H1 (cell line): ENCODE measurements at regions not wholly inside any gene's neighbourhood (a gene's known extent, or its start where the extent isn't known, plus 50 kb on each side); places are given as distances from the start of the nearest gene placed in this dataset.
A peak's percentile ranks its signal among the peaks of the same experiment; 100 is the strongest.

Source experiments
- CTCF ChIA-PET: fragments of 300-600 bp; sonication (Branson Sonifier 250); formaldehyde crosslinking; loops from one replicate; lab custom pipeline; 2021; ENCODE audit not compliant: partially characterized antibody; lab: Charles Lee
- POLR2A ChIA-PET: fragments of 300-600 bp; sonication (Branson Sonifier 250); formaldehyde crosslinking; loops from one replicate; lab custom pipeline; 2021; ENCODE audit warnings: inconsistent platforms; ENCODE audit not compliant: partially characterized antibody; lab: Charles Lee
- DNase-seq, 2 experiments: peaks; one replicate each; pipeline versions ENCODE4 v3.0.0 to v3.0.0-alpha.2; 2010 to 2022; ENCODE audit warnings: low spot score in 2 of 2, low read depth in 1 of 2, mixed read lengths in 1 of 2
- FAIRE-seq: peaks from 2 replicates; lab custom pipeline; 2011; peaks lifted over from hg19 to GRCh38; lab: Jason Lieb, UNC
- H2AFZ ChIP-seq: 2 replicates; pipeline ENCODE4 v1.8.1; 2012; ENCODE audit warnings: low read length, inconsistent platforms
- H2AK5ac ChIP-seq: 2 replicates; pipeline ENCODE4 v1.6.1; 2013; ENCODE audit warnings: low read depth, low read length
- H2BK120ac ChIP-seq: replicated peaks from 2 replicates; pipeline ENCODE3; 2013; ENCODE audit warnings: low read depth, low read length, inconsistent platforms
- H2BK12ac ChIP-seq: 2 replicates; pipeline ENCODE4 v1.6.1; 2013; ENCODE audit warnings: low read depth, low read length
- H2BK15ac ChIP-seq: 2 replicates; pipeline ENCODE4 v1.6.1; 2013; ENCODE audit warnings: low read length
- H2BK20ac ChIP-seq: 2 replicates; pipeline ENCODE4 v1.6.1; 2013; ENCODE audit warnings: low read length
- H2BK5ac ChIP-seq: 2 replicates; pipeline ENCODE4 v1.6.1; 2013; ENCODE audit warnings: low read depth, low read length
- H3K14ac ChIP-seq: 2 replicates; pipeline ENCODE4 v1.6.1; 2013; ENCODE audit warnings: inconsistent platforms; ENCODE audit not compliant: insufficient read length
- H3K18ac ChIP-seq: 2 replicates; pipeline ENCODE4 v1.6.1; 2013; ENCODE audit warnings: low read length; ENCODE audit errors: extremely low read depth
- H3K23ac ChIP-seq: 2 replicates; pipeline ENCODE4 v1.6.1; 2013; ENCODE audit warnings: inconsistent platforms; ENCODE audit not compliant: insufficient read length
- H3K23me2 ChIP-seq: 2 replicates; pipeline ENCODE4 v1.6.1; 2013; ENCODE audit warnings: low read depth, low read length
- H3K27ac ChIP-seq: 2 replicates; pipeline ENCODE4 v1.6.1; 2011; ENCODE audit warnings: low read depth, low read length, inconsistent platforms
- H3K27me3 ChIP-seq, 4 experiments: replicated peaks in 1 of 4; 1 replicate in 1 of 4; 2 replicates in 3 of 4; pipeline versions ENCODE4 v1.6.1 to v1.8.1; 2011 to 2013; ENCODE audit warnings: low read length in 3 of 4, mild to moderate bottlenecking in 3 of 4, inconsistent platforms in 2 of 4, mixed read lengths in 2 of 4, moderate library complexity in 1 of 4; ENCODE audit not compliant: control insufficient read depth in 3 of 4, insufficient read depth in 3 of 4; ENCODE audit errors: extremely low read depth in 1 of 4
- H3K36me3 ChIP-seq, 4 experiments: 2 replicates each; pipeline versions ENCODE4 v1.6.1 to v1.8.1; 2011 to 2013; ENCODE audit warnings: mild to moderate bottlenecking in 4 of 4, low read length in 3 of 4, moderate library complexity in 2 of 4, control low read depth in 1 of 4, inconsistent platforms in 1 of 4; ENCODE audit not compliant: insufficient read depth in 4 of 4, control insufficient read depth in 2 of 4
- H3K4ac ChIP-seq: replicated peaks from 2 replicates; pipeline ENCODE3; 2013; ENCODE audit warnings: low read length, low read depth, mixed read lengths, inconsistent platforms; ENCODE audit not compliant: insufficient read length
- H3K4me1 ChIP-seq, 4 experiments: replicated peaks in 1 of 4; 1 replicate in 1 of 4; 2 replicates in 3 of 4; pipeline versions ENCODE4 v1.6.1 to v1.8.1; 2011 to 2013; ENCODE audit warnings: low read length in 3 of 4, inconsistent platforms in 2 of 4, mixed read lengths in 1 of 4; ENCODE audit not compliant: insufficient read depth in 4 of 4, control insufficient read depth in 3 of 4
- H3K4me2 ChIP-seq, 2 experiments: 2 replicates each; pipeline versions ENCODE4 v1.6.1 to v1.8.1; 2011 to 2013; ENCODE audit warnings: low read depth in 2 of 2, low read length in 2 of 2, control low read depth in 1 of 2, inconsistent platforms in 1 of 2, mild to moderate bottlenecking in 1 of 2; ENCODE audit not compliant: insufficient read depth in 1 of 2
- H3K4me3 ChIP-seq, 4 experiments: fragments of 200-600, 300-600 bp in 1 of 4; sonication (generic), shearing (Covaris generic), sonication (Bioruptor Twin) in 1 of 4; 2 replicates each; pipeline versions ENCODE4 v1.5.1 to v1.8.1; 2011 to 2016; ENCODE audit warnings: low read length in 4 of 4, low read depth in 3 of 4, control low read depth in 2 of 4, inconsistent platforms in 2 of 4, mild to moderate bottlenecking in 2 of 4, mixed read lengths in 1 of 4, moderate library complexity in 1 of 4; ENCODE audit not compliant: insufficient read depth in 2 of 4; ENCODE audit errors: extremely low read depth in 1 of 4
- H3K56ac ChIP-seq: replicated peaks from 2 replicates; pipeline ENCODE3; 2013; ENCODE audit warnings: low read depth, mild to moderate bottlenecking, mixed read lengths, low read length, inconsistent platforms; ENCODE audit not compliant: insufficient read length
- H3K79me1 ChIP-seq: 2 replicates; pipeline ENCODE4 v1.6.1; 2013; ENCODE audit warnings: low read depth, low read length, control low read depth
- H3K79me2 ChIP-seq, 2 experiments: 2 replicates each; pipeline versions ENCODE4 v1.6.1 to v1.8.1; 2012 to 2013; ENCODE audit warnings: low read length in 2 of 2, mild to moderate bottlenecking in 2 of 2, inconsistent platforms in 1 of 2; ENCODE audit not compliant: insufficient read depth in 2 of 2, control insufficient read depth in 1 of 2
- H3K9ac ChIP-seq, 4 experiments: replicated peaks in 1 of 4; 1 replicate in 1 of 4; 2 replicates in 3 of 4; pipeline versions ENCODE4 v1.6.1 to v1.8.1; 2011 to 2013; ENCODE audit warnings: low read depth in 3 of 4, low read length in 3 of 4, control low read depth in 2 of 4, mild to moderate bottlenecking in 2 of 4, moderate library complexity in 2 of 4, inconsistent platforms in 1 of 4; ENCODE audit errors: extremely low read depth in 1 of 4
- H3K9me3 ChIP-seq, 2 experiments: 2 replicates each; pipeline versions ENCODE4 v1.6.1 to v1.8.1; 2012 to 2013; ENCODE audit warnings: mild to moderate bottlenecking in 2 of 2, moderate library complexity in 2 of 2, control low read depth in 1 of 2, inconsistent platforms in 1 of 2, low read depth in 1 of 2, low read length in 1 of 2, mixed read lengths in 1 of 2; ENCODE audit not compliant: insufficient read depth in 2 of 2
- H4K20me1 ChIP-seq, 2 experiments: replicated peaks in 1 of 2; 2 replicates each; pipeline versions ENCODE3 to v1.8.1; 2011 to 2013; ENCODE audit warnings: inconsistent platforms in 2 of 2, low read length in 2 of 2, mild to moderate bottlenecking in 1 of 2; ENCODE audit not compliant: insufficient read depth in 2 of 2, control insufficient read depth in 1 of 2
- H4K5ac ChIP-seq: 2 replicates; pipeline ENCODE4 v1.6.1; 2013; ENCODE audit warnings: low read length, low read depth, mixed read lengths, inconsistent platforms; ENCODE audit not compliant: insufficient read length
- H4K8ac ChIP-seq: 2 replicates; pipeline ENCODE4 v1.8.0; 2013; ENCODE audit warnings: mild to moderate bottlenecking, moderate library complexity, low read length, inconsistent platforms; ENCODE audit not compliant: insufficient read depth; ENCODE audit errors: extremely low read depth
- H4K91ac ChIP-seq: replicated peaks from 2 replicates; pipeline ENCODE3; 2013; ENCODE audit warnings: low read length, mixed read lengths, inconsistent platforms; ENCODE audit not compliant: insufficient read length
- CBX5 ChIP-seq: fragments of 300-800, 300-1000 bp; sonication (generic); IDR thresholded peaks from 2 replicates; pipeline ENCODE4 v1.7.1; 2016; ENCODE audit warnings: antibody characterized with exemption, low read length, low read depth
- CBX8 ChIP-seq: fragments of 300-800, 300-1000 bp; sonication (generic); IDR thresholded peaks from 2 replicates; pipeline ENCODE4 v1.7.1; 2016; ENCODE audit warnings: low read depth, low read length, borderline replicate concordance
- CTBP2 ChIP-seq: IDR thresholded peaks from 2 replicates; pipeline ENCODE4 v1.7.0; 2011; ENCODE audit warnings: borderline replicate concordance, mild to moderate bottlenecking, moderate library complexity, mixed read lengths, low read length; ENCODE audit not compliant: insufficient read depth, insufficient read length
- RNF2 ChIP-seq: fragments of 200-900, 300-1000 bp; sonication (generic); IDR thresholded peaks from 2 replicates; pipeline ENCODE4 v1.7.1; 2016; ENCODE audit warnings: borderline replicate concordance, low read depth, mild to moderate bottlenecking, antibody characterized with exemption, low read length; ENCODE audit not compliant: poor library complexity, severe bottlenecking; ENCODE audit errors: missing control alignments
- SRF ChIP-seq: IDR thresholded peaks from 2 replicates; pipeline ENCODE4 v1.6.1; 2011; ENCODE audit warnings: mild to moderate bottlenecking, low read depth, low read length, moderate library complexity
- WGBS, 2 experiments: shearing (Covaris generic) in 1 of 2; methylation state at CpG; one replicate each; pipeline versions ENCODE4 v1.1.6 to v1.1.7; 2013 to 2015; ENCODE audit warnings: low lambda C conversion rate in 2 of 2, mixed read lengths in 2 of 2, inconsistent platforms in 1 of 2, low coverage in 1 of 2, missing lambda C conversion rate in 1 of 2; ENCODE audit not compliant: insufficient replicate concordance in 2 of 2, insufficient coverage in 1 of 2, insufficient read length in 1 of 2; ENCODE audit errors: extremely low coverage in 1 of 2, missing lambda C conversion rate in 1 of 2; 5-methylcytosine and 5-hydroxymethylcytosine counted together

DNA sequence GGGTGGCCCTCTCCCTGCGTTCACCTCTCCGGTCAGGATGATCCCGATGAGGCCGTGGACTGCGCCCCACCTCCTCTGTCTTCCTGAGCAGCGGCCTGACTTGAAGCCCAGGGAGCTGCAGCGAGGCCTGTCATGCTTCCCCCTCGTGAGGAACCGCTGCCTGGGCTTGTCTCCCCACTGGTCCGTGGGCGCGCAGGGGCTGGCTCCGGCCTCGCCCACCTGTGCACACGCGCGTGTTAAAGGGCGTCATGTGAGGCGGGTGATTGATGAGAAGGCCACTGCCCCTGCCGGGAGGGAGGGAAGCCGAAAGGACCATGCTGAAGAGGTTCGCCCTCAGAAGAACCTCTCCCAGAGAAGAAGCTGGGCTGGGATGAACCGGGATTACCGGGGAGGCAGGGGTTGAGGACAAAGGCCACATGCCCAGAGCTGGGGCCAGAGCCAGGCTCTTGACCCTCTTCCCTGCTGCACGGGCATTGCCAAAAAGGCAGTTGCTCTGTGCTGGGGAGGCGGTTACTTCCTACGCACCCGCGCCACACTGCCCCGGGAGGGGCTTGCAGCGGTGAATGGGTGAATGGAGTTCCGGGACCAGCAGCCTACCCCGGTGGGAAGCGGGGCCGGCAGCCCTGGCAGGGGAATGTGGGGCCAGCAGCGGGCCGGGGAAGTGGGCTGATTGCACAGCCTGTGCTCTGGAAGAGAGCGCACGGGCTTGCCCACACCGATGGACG is 85.9 kb upstream of the GSE1 start:
- Histone ChIP-seq H3K18ac (peak overlapping the region; percentile 48), H3K27me3 (no peaks in the 10 kb centered on the region)

More for the DNA sequence above, 85.9 kb upstream of the GSE1 start:
- FAIRE-seq (no peak), DNase-seq (no peak)
- Histone ChIP-seq H3K4ac (peak overlapping the region; percentile 34), H2BK15ac (peak overlapping the region; percentile 81; the same call in 1 of the 2 replicates), H3K79me1 (peaks cover 4% of the 10 kb centered on the region; the same call in 1 of the 2 replicates), H3K4me2 (no peak overlapping the region), H4K91ac (no peak overlapping the region), H3K9ac (no peak overlapping the region), H2BK5ac (peak overlapping the region; percentile 63; the same call in 1 of the 2 replicates), H3K56ac (no peak overlapping the region), H3K14ac (no peak overlapping the region), H4K20me1 (peaks cover 0 to 10% of the 10 kb centered on the region in 2 experiments), H3K27ac (no peak overlapping the region), H2BK120ac (no peak overlapping the region), H3K36me3 (no peaks in the 10 kb centered on the region), H3K23me2 (peaks cover 5% of the 10 kb centered on the region), H3K79me2 (no peaks in the 10 kb centered on the region), H2AFZ (no peak overlapping the region), H2AK5ac (peak overlapping the region; percentile 58; the same call in 1 of the 2 replicates), H3K4me3 (no peak overlapping the region), H3K4me1 (peaks cover 6 to 37% (median 17%) of the 10 kb centered on the region in 4 experiments), H3K9me3 (no peaks in the 10 kb centered on the region), H4K5ac (no peak overlapping the region), H3K23ac (no peak overlapping the region), H4K8ac (peak overlapping the region; percentile 45; the same call in 1 of the 2 replicates), H2BK20ac (no peak overlapping the region), H2BK12ac (peak overlapping the region; percentile 80; the same call in 1 of the 2 replicates)
- POLR2A ChIA-PET = interaction anchor here (0.8 to 2.4 kb wide), 2 partner anchors 12 to 25 kb away, joined by 3 to 7 read pairs; no protein-coding TSS in a partner anchor
- CTCF ChIA-PET = interaction anchor here (1.0 to 9.8 kb wide), 17 partner anchors 11 to 796 kb away, joined by 3 to 153 read pairs (median 10); no protein-coding TSS in a partner anchor
- TF ChIP-seq CTBP2 (no peak), RNF2 (no peak), CBX8 (no peak), SRF (no peak), CBX5 (no peak)
- 83% methylated on average over 34 of the region's 41 CpGs; no CpG with 5 or more reads in 1 of the 2 experiments for WGBS, 2 experiments
